ENCODE measurements at regions not wholly inside any gene's neighbourhood (a gene's known extent, or its start where the extent isn't known, plus 50 kb on each side); places are given as distances from the start of the nearest gene placed in this dataset.

DNA sequence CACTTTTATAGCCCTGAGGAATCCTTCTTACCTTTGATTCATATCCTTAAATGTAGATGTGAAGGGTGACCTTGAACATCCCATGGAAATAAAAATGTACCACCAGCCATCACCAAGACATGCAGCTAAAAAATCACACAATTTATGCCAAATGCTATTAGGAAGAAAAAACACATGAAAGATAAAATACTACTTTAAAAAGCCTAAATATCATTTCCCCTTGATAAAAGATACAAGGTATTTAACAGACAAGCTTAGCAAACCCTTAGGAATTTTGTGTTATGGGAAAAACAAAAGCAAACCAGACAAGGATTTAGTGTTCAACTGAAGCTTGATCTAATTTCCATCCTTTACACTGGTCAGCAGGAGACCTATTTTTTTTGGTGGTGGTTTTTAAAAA, 255.0 kb downstream of the ICOS start:
- H3K79me2 ChIP-seq (ENCODE audit: insufficient read depth, low read length): no peaks in the 10 kb centered on the region
- no peaks in the 10 kb centered on the region for H3K9me3 ChIP-seq (ENCODE audit: low read length)
- no peak overlapping the region for H2AFZ ChIP-seq (ENCODE audit: low read length)

DNA sequence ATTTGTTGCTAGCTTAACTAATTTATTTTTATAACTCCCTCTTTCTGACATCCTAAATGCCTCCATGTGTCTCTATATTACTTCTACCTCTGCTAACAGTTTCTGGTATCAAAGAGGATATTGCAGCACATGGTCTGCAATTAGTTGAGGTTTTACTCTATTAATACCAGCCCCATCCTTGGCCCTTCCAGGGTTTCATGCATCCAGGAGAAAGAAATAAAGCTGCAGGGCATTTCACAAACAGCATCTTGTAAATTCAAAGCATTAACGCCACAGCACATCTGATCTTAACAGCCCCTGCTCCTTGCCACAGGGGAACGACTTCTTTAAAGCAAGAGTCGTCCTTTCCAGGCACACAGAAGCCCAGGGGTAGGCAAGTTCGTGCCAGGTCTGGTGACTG, 258.9 kb downstream of the ICOS start:
- H3F3A ChIP-seq (ENCODE audit: insufficient read depth, low read length): no peaks in the 10 kb centered on the region
- H3K27me3 ChIP-seq (ENCODE audit: insufficient read depth, low read length): no peaks in the 10 kb centered on the region
- no peak overlapping the region for H3K27ac ChIP-seq (ENCODE audit: low read depth, low read length, poor library complexity, severe bottlenecking)
- TF ChIP-seq EZH2 (IDR thresholded peaks at IDR 0.05; ENCODE audit: borderline replicate concordance, low read length): no peak
- TF ChIP-seq, protein P1, sequence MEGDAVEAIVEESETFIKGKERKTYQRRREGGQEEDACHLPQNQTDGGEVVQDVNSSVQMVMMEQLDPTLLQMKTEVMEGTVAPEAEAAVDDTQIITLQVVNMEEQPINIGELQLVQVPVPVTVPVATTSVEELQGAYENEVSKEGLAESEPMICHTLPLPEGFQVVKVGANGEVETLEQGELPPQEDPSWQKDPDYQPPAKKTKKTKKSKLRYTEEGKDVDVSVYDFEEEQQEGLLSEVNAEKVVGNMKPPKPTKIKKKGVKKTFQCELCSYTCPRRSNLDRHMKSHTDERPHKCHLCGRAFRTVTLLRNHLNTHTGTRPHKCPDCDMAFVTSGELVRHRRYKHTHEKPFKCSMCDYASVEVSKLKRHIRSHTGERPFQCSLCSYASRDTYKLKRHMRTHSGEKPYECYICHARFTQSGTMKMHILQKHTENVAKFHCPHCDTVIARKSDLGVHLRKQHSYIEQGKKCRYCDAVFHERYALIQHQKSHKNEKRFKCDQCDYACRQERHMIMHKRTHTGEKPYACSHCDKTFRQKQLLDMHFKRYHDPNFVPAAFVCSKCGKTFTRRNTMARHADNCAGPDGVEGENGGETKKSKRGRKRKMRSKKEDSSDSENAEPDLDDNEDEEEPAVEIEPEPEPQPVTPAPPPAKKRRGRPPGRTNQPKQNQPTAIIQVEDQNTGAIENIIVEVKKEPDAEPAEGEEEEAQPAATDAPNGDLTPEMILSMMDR (IDR thresholded peaks at IDR 0.05; ENCODE audit: low read length): no peak
- no peak overlapping the region for H2AFZ ChIP-seq (ENCODE audit: low read length)
- H3K36me3 ChIP-seq (ENCODE audit: insufficient read depth, low read length): no peaks in the 10 kb centered on the region
- no peaks in the 10 kb centered on the region for H3K9me2 ChIP-seq (ENCODE audit: low read depth, low read length)
- no peak overlapping the region for H3K9ac ChIP-seq (ENCODE audit: low read length)
- no peak overlapping the region for H3K4me2 ChIP-seq (ENCODE audit: low read length)
- H4K20me1 ChIP-seq (ENCODE audit: insufficient read depth, low read length): no peaks in the 10 kb centered on the region
- H3K79me2 ChIP-seq (ENCODE audit: insufficient read depth, low read length): no peaks in the 10 kb centered on the region
- no peaks in the 10 kb centered on the region for H3K9me3 ChIP-seq (ENCODE audit: low read length)
- no peaks in the 10 kb centered on the region for H3K4me1 ChIP-seq (ENCODE audit: insufficient read depth, low read length, severe bottlenecking)
- H3K4me3 ChIP-seq (ENCODE audit: low read depth, low read length, poor library complexity, severe bottlenecking): no peak overlapping the region

More for the DNA sequence above, 255.0 kb downstream of the ICOS start:
- Histone ChIP-seq H4K20me1 (ENCODE audit: insufficient read depth, low read length) (no peaks in the 10 kb centered on the region), H3K27me3 (ENCODE audit: insufficient read depth, low read length) (no peaks in the 10 kb centered on the region), H3K4me2 (ENCODE audit: low read length) (no peak overlapping the region), H3K9ac (ENCODE audit: low read length) (no peak overlapping the region), H3K9me2 (ENCODE audit: low read depth, low read length) (no peaks in the 10 kb centered on the region), H3K4me1 (ENCODE audit: insufficient read depth, low read length, severe bottlenecking) (no peaks in the 10 kb centered on the region), H3K36me3 (ENCODE audit: insufficient read depth, low read length) (no peaks in the 10 kb centered on the region), H3F3A (ENCODE audit: insufficient read depth, low read length) (no peaks in the 10 kb centered on the region), H3K27ac (ENCODE audit: low read depth, low read length, poor library complexity, severe bottlenecking) (no peak overlapping the region), H3K4me3 (ENCODE audit: low read depth, low read length, poor library complexity, severe bottlenecking) (no peak overlapping the region)
- no peak for TF ChIP-seq EZH2 (IDR thresholded peaks at IDR 0.05; ENCODE audit: borderline replicate concordance, low read length)
- TF ChIP-seq, protein P1 (IDR thresholded peaks at IDR 0.05; ENCODE audit: low read length): no peak

DNA sequence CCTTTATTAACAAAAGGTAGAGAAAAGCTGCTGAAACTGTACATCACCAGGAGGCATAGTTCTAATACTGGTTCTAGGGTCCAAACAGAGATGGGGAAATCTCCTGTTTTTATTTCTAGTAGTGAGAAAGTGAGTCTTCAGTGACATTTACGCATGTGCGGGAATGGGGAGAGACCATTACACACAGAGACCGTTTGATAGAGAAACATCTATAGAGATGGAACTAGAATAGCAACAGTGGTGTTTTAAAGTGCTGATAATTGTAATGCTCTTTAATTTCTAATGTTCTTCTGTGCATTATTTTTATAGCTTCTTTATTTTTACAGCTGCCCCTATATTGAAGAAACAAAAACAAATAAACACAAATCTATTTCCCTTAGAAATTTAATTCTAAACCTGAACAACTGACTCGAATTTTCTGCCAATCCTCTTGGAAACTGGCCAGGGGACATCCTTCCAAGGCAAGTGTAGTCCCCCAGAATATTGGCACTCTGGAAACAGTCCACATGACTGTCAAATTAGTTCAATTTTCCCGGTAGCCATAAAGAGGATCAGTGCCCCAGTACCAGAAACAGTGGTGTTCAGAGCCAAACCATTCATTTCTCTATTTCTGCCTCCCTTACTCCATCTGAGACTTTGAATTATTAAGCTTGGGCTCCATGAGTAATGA, 260.9 kb downstream of the ICOS start:
- no peaks in the 10 kb centered on the region for H3K36me3 ChIP-seq (ENCODE audit: insufficient read depth, low read length)
- no peaks in the 10 kb centered on the region for H3K4me1 ChIP-seq (ENCODE audit: insufficient read depth, low read length, severe bottlenecking)
- no peak overlapping the region for H3K4me2 ChIP-seq (ENCODE audit: low read length)
- H2AFZ ChIP-seq (ENCODE audit: low read length): no peak overlapping the region
- no peak overlapping the region for H3K4me3 ChIP-seq (ENCODE audit: low read depth, low read length, poor library complexity, severe bottlenecking)
- no peak for TF ChIP-seq EZH2 (IDR thresholded peaks at IDR 0.05; ENCODE audit: borderline replicate concordance, low read length)
- TF ChIP-seq, protein P1 (IDR thresholded peaks at IDR 0.05; ENCODE audit: low read length): no peak
- no peak overlapping the region for H3K27ac ChIP-seq (ENCODE audit: low read depth, low read length, poor library complexity, severe bottlenecking)
- H3K9ac ChIP-seq (ENCODE audit: low read length): no peak overlapping the region
- H3K9me3 ChIP-seq (ENCODE audit: low read length): no peaks in the 10 kb centered on the region
- H3K79me2 ChIP-seq (ENCODE audit: insufficient read depth, low read length): no peaks in the 10 kb centered on the region
- H3K27me3 ChIP-seq (ENCODE audit: insufficient read depth, low read length): no peaks in the 10 kb centered on the region
- H3F3A ChIP-seq (ENCODE audit: insufficient read depth, low read length): no peaks in the 10 kb centered on the region
- H4K20me1 ChIP-seq (ENCODE audit: insufficient read depth, low read length): no peaks in the 10 kb centered on the region
- H3K9me2 ChIP-seq (ENCODE audit: low read depth, low read length): no peaks in the 10 kb centered on the region
